ENCODE measurements at regions not wholly inside any gene's neighbourhood (a gene's known extent, or its start where the extent isn't known, plus 50 kb on each side); places are given as distances from the start of the nearest gene placed in this dataset.

DNA sequence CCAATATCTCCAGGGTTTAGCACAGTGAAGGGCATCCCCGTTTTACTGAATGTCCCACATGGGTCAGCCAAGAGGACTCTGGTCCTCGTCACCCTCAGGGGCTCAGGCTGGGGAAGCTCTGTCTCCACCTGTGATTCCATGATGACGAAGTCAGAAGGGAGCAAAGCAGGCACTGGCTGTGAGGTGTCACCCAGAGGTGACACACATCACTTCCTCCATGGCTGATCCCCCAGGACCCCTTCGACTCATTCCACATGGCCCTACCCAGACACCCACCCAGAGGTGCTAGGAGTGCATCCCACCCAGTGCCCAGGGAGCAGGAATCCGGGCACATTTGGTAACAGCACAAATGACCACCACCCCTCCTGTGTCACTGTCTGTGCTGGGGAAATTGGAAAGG, 145.2 kb upstream of the VSTM2B start:
- Histone ChIP-seq H3K36me3 (ENCODE audit: control insufficient read depth in 2 of 4, insufficient read depth in 4 of 4, low read length in 3 of 4) (no peaks in the 10 kb centered on the region), H2AK5ac (ENCODE audit: low read depth, low read length) (no peak overlapping the region), H2AFZ (ENCODE audit: low read length) (no peak overlapping the region), H3K23ac (ENCODE audit: insufficient read length) (no peak overlapping the region), H4K5ac (ENCODE audit: insufficient read length, low read depth, low read length) (no peak overlapping the region), H3K9ac (replicated peaks in 1 of 4; ENCODE audit: extremely low read depth in 1 of 4, low read depth in 3 of 4, low read length in 3 of 4) (no peak overlapping the region), H3K18ac (ENCODE audit: extremely low read depth, low read length) (no peak overlapping the region), H2BK15ac (ENCODE audit: low read length) (no peak overlapping the region), H2BK20ac (ENCODE audit: low read length) (no peak overlapping the region), H3K23me2 (ENCODE audit: low read depth, low read length) (no peaks in the 10 kb centered on the region), H3K9me3 (ENCODE audit: insufficient read depth in 2 of 2, low read depth in 1 of 2, low read length in 1 of 2) (no peaks in the 10 kb centered on the region), H4K8ac (ENCODE audit: extremely low read depth, insufficient read depth, low read length) (no peak overlapping the region; the same call in 1 of the 2 replicates), H3K27me3 (replicated peaks in 1 of 4; ENCODE audit: control insufficient read depth in 3 of 4, extremely low read depth in 1 of 4, insufficient read depth in 3 of 4, low read length in 3 of 4) (no peaks in the 10 kb centered on the region), H2BK12ac (ENCODE audit: low read depth, low read length) (no peak overlapping the region), H2BK120ac (replicated peaks; ENCODE audit: low read depth, low read length) (no peak overlapping the region), H3K79me1 (ENCODE audit: low read depth, low read length) (no peaks in the 10 kb centered on the region), H3K4ac (replicated peaks; ENCODE audit: insufficient read length, low read depth, low read length) (no peak overlapping the region), H3K27ac (ENCODE audit: low read depth, low read length) (no peak overlapping the region), H3K56ac (replicated peaks; ENCODE audit: insufficient read length, low read depth, low read length) (no peak overlapping the region), H3K14ac (ENCODE audit: insufficient read length) (no peak overlapping the region), H3K4me1 (replicated peaks in 1 of 4; ENCODE audit: control insufficient read depth in 3 of 4, insufficient read depth in 4 of 4, low read length in 3 of 4) (peaks cover 0 to 4% (median 2%) of the 10 kb centered on the region in 4 experiments; a peak in 3 of 7 replicates), H3K79me2 (ENCODE audit: control insufficient read depth in 1 of 2, insufficient read depth in 2 of 2, low read length in 2 of 2) (no peaks in the 10 kb centered on the region), H3K4me2 (ENCODE audit: insufficient read depth in 1 of 2, low read depth in 2 of 2, low read length in 2 of 2) (no peak overlapping the region), H4K91ac (replicated peaks; ENCODE audit: insufficient read length, low read length) (no peak overlapping the region), H2BK5ac (ENCODE audit: low read depth, low read length) (no peak overlapping the region), H3K4me3 (ENCODE audit: extremely low read depth in 1 of 4, insufficient read depth in 2 of 4, low read depth in 3 of 4, low read length in 4 of 4) (no peak overlapping the region), H4K20me1 (replicated peaks in 1 of 2; ENCODE audit: control insufficient read depth in 1 of 2, insufficient read depth in 2 of 2, low read length in 2 of 2) (no peaks in the 10 kb centered on the region)
- FAIRE-seq: no peak
- ChIA-PET POLR2A (ENCODE audit: partially characterized antibody) (interaction anchor here (0.8 to 0.9 kb wide), 2 partner anchors 17 to 71 kb away, joined by 3 read pairs; no protein-coding TSS in a partner anchor), CTCF (ENCODE audit: partially characterized antibody) (interaction anchor here (0.9 to 1.5 kb wide), 3 partner anchors 33 to 644 kb away, joined by 3 to 4 read pairs (median 4); no protein-coding TSS in a partner anchor)
- WGBS, 2 experiments (ENCODE audit: extremely low coverage in 1 of 2, insufficient coverage in 1 of 2, insufficient read length in 1 of 2, insufficient replicate concordance in 2 of 2, low coverage in 1 of 2, low lambda C conversion rate in 2 of 2, missing lambda C conversion rate in 1 of 2): 89% methylated on average over 5 of the region's 5 CpGs; no CpG with 5 or more reads in 1 of the 2 experiments
- DNase-seq (ENCODE audit: low read depth in 1 of 2, low spot score in 2 of 2): no peak
- no peak for TF ChIP-seq TAF1 (IDR thresholded peaks at IDR 0.05; ENCODE audit: low read depth, low read length)
- no peak for TF ChIP-seq SUZ12 (IDR thresholded peaks at IDR 0.05; ENCODE audit: low read length)
- TF ChIP-seq EZH2 (IDR thresholded peaks at IDR 0.05; ENCODE audit: low read depth, low read length, severe bottlenecking): no peak
- no peak for TF ChIP-seq RFX5 (IDR thresholded peaks at IDR 0.05; ENCODE audit: borderline replicate concordance, low read depth, low read length)
- TF ChIP-seq BACH1 (IDR thresholded peaks at IDR 0.05; ENCODE audit: low read length): no peak
- TF ChIP-seq PHF8 (conservative IDR thresholded peaks at IDR 0.05; ENCODE audit: low read depth, low read length): no peak
- TF ChIP-seq, protein P1, sequence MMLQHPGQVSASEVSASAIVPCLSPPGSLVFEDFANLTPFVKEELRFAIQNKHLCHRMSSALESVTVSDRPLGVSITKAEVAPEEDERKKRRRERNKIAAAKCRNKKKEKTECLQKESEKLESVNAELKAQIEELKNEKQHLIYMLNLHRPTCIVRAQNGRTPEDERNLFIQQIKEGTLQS (IDR thresholded peaks at IDR 0.05; ENCODE audit: insufficient read depth, low read depth, low read length): no peak
- TF ChIP-seq SP1 (IDR thresholded peaks at IDR 0.05; ENCODE audit: low read depth, low read length): no peak
- no peak for TF ChIP-seq FOSL1 (IDR thresholded peaks at IDR 0.05; ENCODE audit: insufficient read depth, low read depth, low read length)
- no peak for TF ChIP-seq MAX (IDR thresholded peaks at IDR 0.05)
- TF ChIP-seq BRCA1 (IDR thresholded peaks at IDR 0.05; ENCODE audit: low read depth, low read length): no peak
- TF ChIP-seq CHD2 (IDR thresholded peaks at IDR 0.05; ENCODE audit: low read length): no peak
- no peak for TF ChIP-seq POLR2AphosphoS5 (IDR thresholded peaks at IDR 0.05; ENCODE audit: low read depth, low read length)
- TF ChIP-seq SP4 (IDR thresholded peaks at IDR 0.05; ENCODE audit: low read length): no peak
- no peak for TF ChIP-seq BCL11A (IDR thresholded peaks at IDR 0.05; ENCODE audit: low read depth in 2 of 2, low read length in 2 of 2)
